MM.1S (cell line): ENCODE measurements at regions not wholly inside any gene's neighbourhood (a gene's known extent, or its start where the extent isn't known, plus 50 kb on each side); places are given as distances from the start of the nearest gene placed in this dataset.

Experiments used
- DNase-seq: peaks from one replicate; pipeline ENCODE4 v3.0.0-alpha.2; 2015
- H2AFZ ChIP-seq: fragments of 300-600 bp; sonication (generic); 2 replicates; pipeline ENCODE4 v1.6.0; 2016; ENCODE audit warnings: antibody characterized with exemption, low read length
- H3F3A ChIP-seq: fragments of 300-600 bp; sonication (generic); 2 replicates; pipeline ENCODE4 v1.6.1; 2016; ENCODE audit warnings: mild to moderate bottlenecking, antibody characterized with exemption, low read length, moderate library complexity, mixed read lengths; ENCODE audit not compliant: insufficient read depth
- H3K27ac ChIP-seq: fragments of 300-600 bp; sonication (generic); 2 replicates; pipeline ENCODE4 v1.5.1; 2016; ENCODE audit warnings: mild to moderate bottlenecking, low read length
- H3K27me3 ChIP-seq: fragments of 300-600 bp; sonication (generic); replicated peaks from 2 replicates; pipeline ENCODE4 v1.6.0; 2016; ENCODE audit warnings: low read length; ENCODE audit not compliant: insufficient read depth
- H3K36me3 ChIP-seq: fragments of 300-600 bp; sonication (generic); replicated peaks from 2 replicates; pipeline ENCODE4 v1.6.1; 2016; ENCODE audit warnings: mild to moderate bottlenecking, low read length, mixed read lengths; ENCODE audit not compliant: insufficient read depth
- H3K4me1 ChIP-seq: fragments of 300-600 bp; sonication (generic); 2 replicates; pipeline ENCODE4 v1.6.1; 2016; ENCODE audit warnings: low read length, mixed read lengths
- H3K4me2 ChIP-seq: fragments of 300-600 bp; sonication (generic); 2 replicates; pipeline ENCODE4 v1.6.0; 2016; ENCODE audit warnings: low read depth, low read length
- H3K4me3 ChIP-seq: fragments of 300-600 bp; sonication (generic); 2 replicates; pipeline ENCODE4 v1.5.1; 2016; ENCODE audit warnings: low read length, mixed read lengths
- H3K79me2 ChIP-seq: fragments of 300-600 bp; sonication (generic); 2 replicates; pipeline ENCODE4 v1.6.1; 2016; ENCODE audit warnings: mixed run types, low read length, mixed read lengths
- H3K9ac ChIP-seq: fragments of 300-600 bp; sonication (generic); 2 replicates; pipeline ENCODE4 v1.6.1; 2016; ENCODE audit warnings: low read length, mixed read lengths
- H3K9me2 ChIP-seq: fragments of 300-600 bp; sonication (generic); replicated peaks from 2 replicates; pipeline ENCODE4 v1.6.1; 2016; ENCODE audit warnings: mild to moderate bottlenecking, low read length, mixed read lengths; ENCODE audit not compliant: insufficient read depth
- H3K9me3 ChIP-seq: fragments of 300-600 bp; sonication (generic); replicated peaks from 2 replicates; pipeline ENCODE4 v1.6.1; 2016; ENCODE audit warnings: mild to moderate bottlenecking, low read length, mixed read lengths; ENCODE audit not compliant: insufficient read depth
- H4K20me1 ChIP-seq: fragments of 300-600 bp; sonication (generic); 2 replicates; pipeline ENCODE4 v1.6.1; 2016; ENCODE audit warnings: mild to moderate bottlenecking, low read length, moderate library complexity, mixed read lengths; ENCODE audit not compliant: insufficient read depth
- CTCF ChIP-seq: fragments of 300-600 bp; sonication (generic); IDR thresholded peaks from 2 replicates; pipeline ENCODE4 v1.5.1; 2016; ENCODE audit warnings: antibody characterized with exemption, low read length, mixed read lengths
- EZH2 ChIP-seq: fragments of 300-600 bp; sonication (generic); optimal IDR thresholded peaks from 2 replicates; pipeline ENCODE3; 2017; ENCODE audit warnings: low read depth, mild to moderate bottlenecking, antibody characterized with exemption, low read length, mixed read lengths
- EZH2phosphoT487 ChIP-seq: fragments of 300-600 bp; sonication (generic); IDR thresholded peaks from 2 replicates; pipeline ENCODE4 v1.6.1; 2018; ENCODE audit warnings: antibody characterized with exemption, low read length

GRCh38 chr10:117723343-117723742 is 180.8 kb downstream of the EMX2 start:
- H3K9me2 ChIP-seq: no peaks in the 10 kb centered on the region
- no peaks in the 10 kb centered on the region for H3K79me2 ChIP-seq
- H3K4me1 ChIP-seq: no peaks in the 10 kb centered on the region
- DNase-seq: no peak
- H3K27ac ChIP-seq: no peak overlapping the region
- H3K9me3 ChIP-seq: no peaks in the 10 kb centered on the region
- H3F3A ChIP-seq: no peaks in the 10 kb centered on the region
- no peak overlapping the region for H2AFZ ChIP-seq
- H3K27me3 ChIP-seq: no peaks in the 10 kb centered on the region
- H3K4me3 ChIP-seq: no peak overlapping the region
- no peak overlapping the region for H3K4me2 ChIP-seq
- no peaks in the 10 kb centered on the region for H4K20me1 ChIP-seq
- no peak for TF ChIP-seq EZH2
- TF ChIP-seq EZH2phosphoT487: no peak
- no peak for TF ChIP-seq CTCF
- H3K9ac ChIP-seq: no peak overlapping the region
- no peaks in the 10 kb centered on the region for H3K36me3 ChIP-seq

- Histone ChIP-seq H2AFZ (no peak overlapping the region), H3K27ac (no peak overlapping the region), H3K4me1 (no peaks in the 10 kb centered on the region), H3K4me2 (no peak overlapping the region), H3K79me2 (no peaks in the 10 kb centered on the region), H3K9me2 (no peaks in the 10 kb centered on the region), H3K9me3 (no peaks in the 10 kb centered on the region), H3K4me3 (no peak overlapping the region), H3K36me3 (no peaks in the 10 kb centered on the region), H3F3A (no peaks in the 10 kb centered on the region), H4K20me1 (no peaks in the 10 kb centered on the region), H3K27me3 (no peaks in the 10 kb centered on the region), H3K9ac (no peak overlapping the region)
- TF ChIP-seq EZH2: no peak
- no peak for TF ChIP-seq EZH2phosphoT487
- TF ChIP-seq CTCF: no peak
- DNase-seq: no peak
Observed at GRCh38 chr10:117725993-117726392, 183.4 kb downstream of the EMX2 start.

GRCh38 chr10:117726596-117727295 is 184.2 kb downstream of the EMX2 start:
- no peaks in the 10 kb centered on the region for H3K27me3 ChIP-seq
- H4K20me1 ChIP-seq: no peaks in the 10 kb centered on the region
- H3K79me2 ChIP-seq: no peaks in the 10 kb centered on the region
- H3K4me2 ChIP-seq: no peak overlapping the region
- H3K9me2 ChIP-seq: no peaks in the 10 kb centered on the region
- H3K9me3 ChIP-seq: no peaks in the 10 kb centered on the region
- TF ChIP-seq EZH2phosphoT487 (no peak), CTCF (no peak), EZH2 (no peak)
- no peak overlapping the region for H3K27ac ChIP-seq
- H2AFZ ChIP-seq: no peak overlapping the region
- H3K4me3 ChIP-seq: no peak overlapping the region
- no peak overlapping the region for H3K9ac ChIP-seq
- H3F3A ChIP-seq: no peaks in the 10 kb centered on the region
- no peak for DNase-seq
- H3K36me3 ChIP-seq: no peaks in the 10 kb centered on the region
- no peaks in the 10 kb centered on the region for H3K4me1 ChIP-seq
